ENCODE measurements at regions not wholly inside any gene's neighbourhood (a gene's known extent, or its start where the extent isn't known, plus 50 kb on each side); places are given as distances from the start of the nearest gene placed in this dataset.

DNA sequence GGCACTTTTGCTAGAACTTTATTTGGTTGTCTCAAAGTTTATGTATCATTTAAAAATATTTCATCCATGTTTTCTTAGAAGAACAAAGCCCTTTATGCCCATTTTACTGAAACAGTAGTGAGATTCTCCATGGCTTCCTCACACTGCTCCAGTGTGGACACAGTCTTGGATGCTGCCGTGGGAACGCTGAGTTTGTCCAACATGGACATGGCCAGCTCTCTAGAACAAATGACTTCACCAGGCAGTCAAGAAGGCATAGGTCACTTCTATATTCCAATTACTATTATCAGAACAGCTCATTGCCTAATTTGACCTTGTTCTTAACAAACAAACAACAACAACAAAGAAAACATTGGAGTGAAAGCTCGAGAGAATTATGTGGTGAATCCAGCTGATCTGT, 414.1 kb upstream of the ID2 start:
- H3K4me1 ChIP-seq, result peaks cover 0 to 6% (median 0%) of the 10 kb centered on the region in 4 donors
- TF ChIP-seq POLR2AphosphoS5 (IDR thresholded peaks at IDR 0.05) (no peak), EP300 (IDR thresholded peaks at IDR 0.05) (no peak)
- TF ChIP-seq, protein P1, sequence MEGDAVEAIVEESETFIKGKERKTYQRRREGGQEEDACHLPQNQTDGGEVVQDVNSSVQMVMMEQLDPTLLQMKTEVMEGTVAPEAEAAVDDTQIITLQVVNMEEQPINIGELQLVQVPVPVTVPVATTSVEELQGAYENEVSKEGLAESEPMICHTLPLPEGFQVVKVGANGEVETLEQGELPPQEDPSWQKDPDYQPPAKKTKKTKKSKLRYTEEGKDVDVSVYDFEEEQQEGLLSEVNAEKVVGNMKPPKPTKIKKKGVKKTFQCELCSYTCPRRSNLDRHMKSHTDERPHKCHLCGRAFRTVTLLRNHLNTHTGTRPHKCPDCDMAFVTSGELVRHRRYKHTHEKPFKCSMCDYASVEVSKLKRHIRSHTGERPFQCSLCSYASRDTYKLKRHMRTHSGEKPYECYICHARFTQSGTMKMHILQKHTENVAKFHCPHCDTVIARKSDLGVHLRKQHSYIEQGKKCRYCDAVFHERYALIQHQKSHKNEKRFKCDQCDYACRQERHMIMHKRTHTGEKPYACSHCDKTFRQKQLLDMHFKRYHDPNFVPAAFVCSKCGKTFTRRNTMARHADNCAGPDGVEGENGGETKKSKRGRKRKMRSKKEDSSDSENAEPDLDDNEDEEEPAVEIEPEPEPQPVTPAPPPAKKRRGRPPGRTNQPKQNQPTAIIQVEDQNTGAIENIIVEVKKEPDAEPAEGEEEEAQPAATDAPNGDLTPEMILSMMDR (IDR thresholded peaks at IDR 0.05), result no peak
- no peaks in the 10 kb centered on the region for H3K9me3 ChIP-seq
- H3K27ac ChIP-seq (replicated peaks in 1 of 4), result no peak overlapping the region
- WGBS, result 88% methylated on average over 3 of the region's 3 CpGs
- H3K27me3 ChIP-seq, result no peaks in the 10 kb centered on the region
- H3K4me3 ChIP-seq, result no peak overlapping the region
- intact Hi-C loops (cut with DNase I), result no loop called here
- DNase-seq (ENCODE audit: extremely low spot score), result no peak
- no peaks in the 10 kb centered on the region for H3K36me3 ChIP-seq

DNA sequence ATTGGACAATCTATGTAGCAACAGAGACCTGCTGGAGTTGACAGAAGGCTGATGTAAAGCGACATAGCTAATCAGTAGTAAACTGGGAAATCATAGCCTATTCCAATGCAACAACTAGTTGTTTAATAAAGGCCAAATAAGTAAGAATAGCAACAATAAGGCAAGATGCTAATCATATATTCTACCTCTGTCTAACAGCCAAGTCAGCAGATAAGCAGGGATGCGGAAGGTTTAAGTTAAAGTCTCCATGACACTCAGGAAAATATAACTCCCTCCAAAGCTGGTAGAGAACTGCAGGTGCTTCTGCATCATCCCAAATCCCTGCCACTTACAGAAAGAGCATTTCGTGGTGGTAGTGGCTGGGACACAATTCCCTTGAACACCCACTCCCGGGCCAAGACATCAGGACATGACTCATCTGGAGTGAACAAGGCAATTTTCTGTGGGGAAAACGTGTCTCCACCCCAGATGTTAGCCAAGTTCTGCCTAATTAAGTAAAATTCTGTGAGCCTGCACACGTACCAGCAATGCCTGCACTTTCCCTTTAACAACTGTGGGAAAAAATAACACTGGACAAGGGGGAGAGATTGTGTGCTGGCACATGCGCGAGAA, 413.6 kb upstream of the ID2 start:
- no peak for DNase-seq (ENCODE audit: extremely low spot score)
- 60% methylated on average over 8 of the region's 8 CpGs for WGBS

DNA sequence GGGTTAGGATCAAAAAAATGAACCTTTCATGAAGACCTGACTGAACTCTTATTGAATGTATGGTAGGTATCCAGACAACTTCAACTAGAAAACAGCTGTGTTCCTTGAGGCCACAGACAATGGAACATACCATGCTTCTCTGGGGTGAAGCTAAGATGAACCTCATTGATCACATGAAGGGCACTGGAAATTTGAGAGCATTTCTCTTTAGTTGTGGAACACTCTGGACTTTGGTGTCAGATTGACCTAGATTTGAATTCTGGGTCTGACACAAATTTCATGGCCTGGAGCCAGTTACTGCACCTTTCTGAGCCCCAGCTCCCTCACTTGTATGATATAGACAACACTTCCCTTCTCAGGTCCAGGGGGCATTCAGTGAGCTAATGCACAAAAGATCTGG, 411.2 kb upstream of the ID2 start:
- no peak for DNase-seq (ENCODE audit: extremely low spot score)
- TF ChIP-seq EP300 (IDR thresholded peaks at IDR 0.05) (no peak), POLR2A (IDR thresholded peaks at IDR 0.05; ENCODE audit: low read depth) (no peak)
- intact Hi-C loops (cut with DNase I), result no loop called here
- H3K4me1 ChIP-seq, result peaks cover 0 to 6% (median 0%) of the 10 kb centered on the region in 4 donors
- H3K4me3 ChIP-seq, result no peak overlapping the region
- no peak overlapping the region for H3K27ac ChIP-seq (replicated peaks in 1 of 4)
- no peaks in the 10 kb centered on the region for H3K9me3 ChIP-seq
- no peaks in the 10 kb centered on the region for H3K27me3 ChIP-seq
- no peaks in the 10 kb centered on the region for H3K36me3 ChIP-seq

More for the DNA sequence above, 413.6 kb upstream of the ID2 start:
- no peak overlapping the region for H3K27ac ChIP-seq (replicated peaks in 1 of 4)
- H3K36me3 ChIP-seq, result no peaks in the 10 kb centered on the region
- H3K27me3 ChIP-seq, result no peaks in the 10 kb centered on the region
- intact Hi-C loops (cut with DNase I), result no loop called here
- no peaks in the 10 kb centered on the region for H3K9me3 ChIP-seq
- no peak overlapping the region for H3K4me3 ChIP-seq
- TF ChIP-seq EP300 (IDR thresholded peaks at IDR 0.05) (no peak), POLR2AphosphoS5 (IDR thresholded peaks at IDR 0.05) (no peak)
- peaks cover 0 to 6% (median 0%) of the 10 kb centered on the region in 4 donors for H3K4me1 ChIP-seq

DNA sequence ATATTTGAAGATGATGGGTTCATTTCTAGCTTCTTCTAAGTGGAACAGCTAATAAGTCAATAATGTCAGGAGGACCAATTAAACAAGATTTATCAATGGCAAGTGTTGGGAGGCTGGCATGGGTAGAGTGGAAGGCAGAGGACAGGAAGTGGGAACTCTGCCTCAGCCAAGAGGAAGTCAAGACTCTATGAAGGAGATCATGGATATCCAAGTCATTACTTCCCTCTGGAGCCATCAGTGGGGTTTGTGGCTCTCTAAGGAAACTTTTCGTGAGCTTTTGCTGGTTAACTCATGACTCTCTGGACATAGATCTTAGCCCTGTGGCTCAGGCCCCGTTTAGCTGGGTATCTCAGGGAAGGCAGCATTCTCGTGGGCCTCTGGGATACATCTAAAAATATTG, 410.4 kb upstream of the ID2 start:
- intact Hi-C loops (cut with DNase I), result no loop called here
- Histone ChIP-seq H3K27ac (replicated peaks in 1 of 4) (no peak overlapping the region), H3K4me3 (no peak overlapping the region), H3K4me1 (peaks cover 0 to 6% (median 0%) of the 10 kb centered on the region in 4 donors), H3K9me3 (no peaks in the 10 kb centered on the region), H3K36me3 (no peaks in the 10 kb centered on the region), H3K27me3 (no peaks in the 10 kb centered on the region)
- WGBS, result no CpG with 5 or more reads among the region's 3 CpGs
- no peak for DNase-seq (ENCODE audit: extremely low spot score)
- TF ChIP-seq POLR2AphosphoS5 (IDR thresholded peaks at IDR 0.05), result no peak
- no peak for TF ChIP-seq EP300 (IDR thresholded peaks at IDR 0.05)
- TF ChIP-seq POLR2A (IDR thresholded peaks at IDR 0.05; ENCODE audit: low read depth), result no peak
- TF ChIP-seq, protein P1 (IDR thresholded peaks at IDR 0.05), result no peak

DNA sequence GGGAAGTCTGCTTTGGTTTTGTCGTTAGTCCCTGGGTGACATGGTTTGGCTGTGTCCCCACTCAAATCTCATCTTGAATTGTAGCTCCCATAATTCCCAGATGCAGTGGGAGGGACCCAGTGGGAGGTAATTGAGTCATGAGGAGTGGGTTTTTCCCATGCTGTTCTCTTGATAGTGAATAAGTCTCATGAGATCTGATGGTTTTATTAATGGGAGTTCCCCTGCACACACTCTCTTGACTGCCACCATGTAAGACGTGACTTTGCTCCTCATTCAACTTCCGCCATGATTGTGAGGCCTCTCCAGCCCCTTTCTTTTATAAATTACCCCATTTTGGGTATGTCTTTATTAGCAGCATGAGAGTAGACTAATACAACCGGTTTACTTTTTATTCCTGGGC, 405.8 kb upstream of the ID2 start:
- no peak overlapping the region for H3K4me3 ChIP-seq
- H3K27ac ChIP-seq (replicated peaks in 1 of 4), result no peak overlapping the region
- TF ChIP-seq POLR2AphosphoS5 (IDR thresholded peaks at IDR 0.05) (no peak), POLR2A (IDR thresholded peaks at IDR 0.05; ENCODE audit: low read depth) (no peak), EP300 (IDR thresholded peaks at IDR 0.05) (no peak)
- TF ChIP-seq, protein P1 (IDR thresholded peaks at IDR 0.05), result no peak
- WGBS, result 84% methylated on average over 4 of the region's 4 CpGs
- DNase-seq (ENCODE audit: extremely low spot score), result no peak
- H3K4me1 ChIP-seq, result peaks cover 5 to 14% (median 14%) of the 10 kb centered on the region in 4 donors
- H3K36me3 ChIP-seq, result no peaks in the 10 kb centered on the region
- intact Hi-C loops (cut with DNase I), result no loop called here
- H3K9me3 ChIP-seq, result no peaks in the 10 kb centered on the region
- no peaks in the 10 kb centered on the region for H3K27me3 ChIP-seq

Data from esophagus muscularis mucosa (tissue), 4 donors.